ENCODE measurements at regions not wholly inside any gene's neighbourhood (a gene's known extent, or its start where the extent isn't known, plus 50 kb on each side); places are given as distances from the start of the nearest gene placed in this dataset.

GRCh38 chr7:32415936-32416335 is 74.2 kb downstream of the LSM5 start:
- TF ChIP-seq CTCF (conservative IDR thresholded peaks at IDR 0.05 in 1 of 2, IDR thresholded peaks at IDR 0.05 in 1 of 2; ENCODE audit: extremely low read depth in 1 of 2, insufficient read depth in 1 of 2, low read depth in 1 of 2, low read length in 2 of 2) (peak; percentile 23 to 56), EZH2 (IDR thresholded peaks at IDR 0.05; ENCODE audit: borderline replicate concordance, low read length) (no peak)
